Epithelial cell of proximal tubule (primary cell): ENCODE measurements at regions not wholly inside any gene's neighbourhood (a gene's known extent, or its start where the extent isn't known, plus 50 kb on each side); places are given as distances from the start of the nearest gene placed in this dataset.
"Not testable (repeated sequence)": the region's sequence is repeated elsewhere in the genome, so short reads cannot be mapped to it uniquely, and the experiment has no call there.

Experiments used
- DNase-seq: peaks from one replicate; pipeline ENCODE4 v3.0.0-alpha.2; 2011; ENCODE audit warnings: low read depth
- H3K4me3 ChIP-seq: 2 replicates; pipeline ENCODE4 v1.5.1; 2011; ENCODE audit warnings: low read depth, mild to moderate bottlenecking, low read length
- CTCF ChIP-seq: conservative IDR thresholded peaks from 2 replicates; pipeline ENCODE4 v1.5.1; 2012; ENCODE audit warnings: low read depth, mild to moderate bottlenecking, low read length

- no peak for DNase-seq
- H3K4me3 ChIP-seq = no peak overlapping the region
- no peak for TF ChIP-seq CTCF
These were observed 79.3 kb upstream of the KCNJ18 start for GRCh38 chr17:21613071-21613429.

- H3K4me3 ChIP-seq, DNase-seq: not testable (repeated sequence)
These were observed 65.3 kb upstream of the KCNJ18 start for GRCh38 chr17:21626987-21627386.
